MCF 10A (cell line): ENCODE measurements at regions not wholly inside any gene's neighbourhood (a gene's known extent, or its start where the extent isn't known, plus 50 kb on each side); places are given as distances from the start of the nearest gene placed in this dataset.
"Not testable (repeated sequence)": the region's sequence is repeated elsewhere in the genome, so short reads cannot be mapped to it uniquely, and the experiment has no call there.

Experiments
- BruUV-seq: library from RNA; stranded (reverse); fragments of 400-500 nt; replicated peaks from 2 replicates; lab custom pipeline; 2021; lab: Mats Ljungman, UMichigan
- CTCF ChIA-PET: fragments of 300-600 bp; sonication (Branson Sonifier 250); formaldehyde crosslinking; extraction: SDS; loops from one replicate; lab custom pipeline; 2021; ENCODE audit warnings: antibody characterized with exemption, inconsistent platforms; lab: Yijun Ruan, JAX
- POLR2A ChIA-PET: fragments of 300-600, 350-650 bp; sonication (Branson Sonifier 250); formaldehyde crosslinking; extraction: SDS; loops from one replicate; lab custom pipeline; 2020; ENCODE audit warnings: antibody characterized with exemption, inconsistent platforms; lab: Yijun Ruan, JAX
- DNase-seq: peaks from one replicate; pipeline ENCODE4 v3.0.0-alpha.2; 2018; ENCODE audit not compliant: unreplicated experiment
- H3K27ac Mint-ChIP-seq: one replicate; pipeline ENCODE4 v1.8.0; 2022; ENCODE audit warnings: mild to moderate bottlenecking, low read depth, mixed read lengths; ENCODE audit not compliant: unreplicated experiment
- H3K27me3 Mint-ChIP-seq: one replicate; pipeline ENCODE4 v1.8.0; 2022; ENCODE audit warnings: mixed read lengths; ENCODE audit not compliant: insufficient read depth, unreplicated experiment
- H3K36me3 Mint-ChIP-seq: one replicate; pipeline ENCODE4 v1.8.0; 2022; ENCODE audit warnings: mild to moderate bottlenecking, moderate library complexity, mixed read lengths; ENCODE audit not compliant: insufficient read depth, unreplicated experiment
- H3K4me1 Mint-ChIP-seq: one replicate; pipeline ENCODE4 v1.8.0; 2022; ENCODE audit warnings: mixed read lengths; ENCODE audit not compliant: insufficient read depth, unreplicated experiment
- H3K4me3 Mint-ChIP-seq: one replicate; pipeline ENCODE4 v1.8.0; 2022; ENCODE audit warnings: mild to moderate bottlenecking, moderate library complexity, mixed read lengths; ENCODE audit not compliant: unreplicated experiment
- H3K9me3 Mint-ChIP-seq: one replicate; pipeline ENCODE4 v1.8.0; 2022; ENCODE audit warnings: mixed read lengths; ENCODE audit not compliant: unreplicated experiment
- intact Hi-C: fragments of 100-400 bp; cut with micrococcal nuclease; formaldehyde crosslinking; loops from 2 replicates; pipeline ENCODE4 v1.14.1; 2022

GRCh38 chr9:62125631-62126611 lies 936.1 kb downstream of the SPATA31A7 start:
- H3K4me1 Mint-ChIP-seq, H3K36me3 Mint-ChIP-seq, H3K4me3 Mint-ChIP-seq, CTCF ChIA-PET, H3K27ac Mint-ChIP-seq, H3K27me3 Mint-ChIP-seq, intact Hi-C loops, POLR2A ChIA-PET, BruUV-seq, H3K9me3 Mint-ChIP-seq, DNase-seq: not testable (repeated sequence)

GRCh38 chr9:62135022-62135421 lies 945.2 kb downstream of the SPATA31A7 start:
- H3K4me3 Mint-ChIP-seq, H3K27me3 Mint-ChIP-seq, H3K9me3 Mint-ChIP-seq, H3K36me3 Mint-ChIP-seq, intact Hi-C loops, H3K4me1 Mint-ChIP-seq, CTCF ChIA-PET, DNase-seq, POLR2A ChIA-PET, BruUV-seq, H3K27ac Mint-ChIP-seq: not testable (repeated sequence)

- H3K27me3 Mint-ChIP-seq, H3K4me1 Mint-ChIP-seq, H3K36me3 Mint-ChIP-seq, CTCF ChIA-PET, intact Hi-C loops, H3K9me3 Mint-ChIP-seq, POLR2A ChIA-PET, BruUV-seq, DNase-seq, H3K27ac Mint-ChIP-seq, H3K4me3 Mint-ChIP-seq: not testable (repeated sequence)
Observed at GRCh38 chr9:62145648-62146047, 955.8 kb downstream of the SPATA31A7 start.
